B cell (primary cell): ENCODE measurements at regions not wholly inside any gene's neighbourhood (a gene's known extent, or its start where the extent isn't known, plus 50 kb on each side); places are given as distances from the start of the nearest gene placed in this dataset.

Experiments used
- ATAC-seq: fragments of 200-7000 bp; cut with Tn5 transposase; one replicate; pipeline ENCODE4 v1.10.0; 2021; ENCODE audit warnings: low read depth, mild to moderate bottlenecking, moderate number of reproducible peaks, moderate library complexity
- CTCF ChIA-PET: fragments of 350-600 bp; sonication (Branson Sonifier 250); formaldehyde crosslinking; loops from one replicate; lab custom pipeline; 2021; ENCODE audit warnings: antibody characterized with exemption, inconsistent platforms; lab: Charles Lee
- POLR2A ChIA-PET: fragments of 350-600 bp; sonication (Branson Sonifier 250); formaldehyde crosslinking; loops from one replicate; lab custom pipeline; 2021; ENCODE audit warnings: antibody characterized with exemption; lab: Charles Lee
- DNase-seq: peaks from one replicate; pipeline ENCODE4 v3.0.0; 2013
- H2AFZ ChIP-seq: 2 replicates; pipeline ENCODE4 v1.6.1; 2012; ENCODE audit warnings: mild to moderate bottlenecking, low read depth, low read length; ENCODE audit not compliant: insufficient read depth, poor library complexity, severe bottlenecking
- H3K27ac ChIP-seq, 2 donors: 1 replicate in 1 of 2; 2 replicates in 1 of 2; pipeline ENCODE4 v1.5.1; 2012 to 2013; ENCODE audit warnings: low read length in 2 of 2, mild to moderate bottlenecking in 2 of 2, moderate library complexity in 1 of 2
- H3K27me3 ChIP-seq, 4 experiments: fragments of 200-600 bp in 1 of 4; sonication (generic) in 1 of 4; replicated peaks in 1 of 4; 1 replicate in 2 of 4; 2 replicates in 2 of 4; pipeline versions ENCODE4 v1.6.1 to v1.7.0; 2013 to 2016; ENCODE audit warnings: low read length in 3 of 4, mild to moderate bottlenecking in 2 of 4, mixed read lengths in 1 of 4, moderate library complexity in 1 of 4; ENCODE audit not compliant: insufficient read depth in 4 of 4, control insufficient read depth in 3 of 4; ENCODE audit errors: control extremely low read depth in 1 of 4
- H3K36me3 ChIP-seq, 2 experiments: replicated peaks in 1 of 2; 1 replicate in 1 of 2; 2 replicates in 1 of 2; pipeline versions ENCODE4 v1.6.1 to v1.7.1; 2013; ENCODE audit warnings: low read length in 1 of 2; ENCODE audit not compliant: insufficient read depth in 2 of 2, control insufficient read depth in 1 of 2; ENCODE audit errors: control extremely low read depth in 1 of 2, extremely low read depth in 1 of 2
- H3K4me1 ChIP-seq, 2 donors: fragments of 200-600 bp in 1 of 2; sonication (generic) in 1 of 2; 1 replicate in 1 of 2; 2 replicates in 1 of 2; pipeline versions ENCODE4 v1.5.1 to v1.6.1; 2013 to 2017; ENCODE audit warnings: low read length in 2 of 2; ENCODE audit not compliant: control insufficient read depth in 2 of 2, insufficient read depth in 2 of 2
- H3K4me2 ChIP-seq: replicated peaks from 2 replicates; pipeline ENCODE3; 2012; ENCODE audit warnings: mild to moderate bottlenecking, low read depth, low read length; ENCODE audit not compliant: poor library complexity, severe bottlenecking
- H3K4me3 ChIP-seq, 5 experiments: fragments of 200-600 bp in 1 of 5; sonication (generic) in 1 of 5; 1 replicate in 3 of 5; 2 replicates in 2 of 5; pipeline versions ENCODE4 v1.5.1 to v1.7.0; 2011 to 2016; ENCODE audit warnings: low read length in 4 of 5, mild to moderate bottlenecking in 4 of 5, low read depth in 2 of 5, control low read depth in 1 of 5, moderate library complexity in 1 of 5; ENCODE audit not compliant: insufficient read depth in 1 of 5; ENCODE audit errors: control extremely low read depth in 1 of 5, extremely low read depth in 1 of 5
- H3K79me2 ChIP-seq: fragments of 200-600 bp; sonication (generic); one replicate; pipeline ENCODE4 v1.6.0; 2016; ENCODE audit warnings: low read length; ENCODE audit not compliant: control insufficient read depth, insufficient read depth
- H3K9ac ChIP-seq: fragments of 200-600 bp; sonication (generic); 2 replicates; pipeline ENCODE4 v1.6.1; 2017; ENCODE audit warnings: mild to moderate bottlenecking, low read length, moderate library complexity
- H3K9me3 ChIP-seq, 3 donors: one replicate each; pipeline versions ENCODE4 v1.6.1 to v1.7.1; 2013; ENCODE audit warnings: low read length in 2 of 3; ENCODE audit not compliant: control insufficient read depth in 2 of 3, insufficient read depth in 1 of 3; ENCODE audit errors: control extremely low read depth in 1 of 3
- H4K20me1 ChIP-seq: 2 replicates; pipeline ENCODE4 v1.6.0; 2012; ENCODE audit warnings: mild to moderate bottlenecking, low read length; ENCODE audit not compliant: insufficient read depth, control insufficient read depth, poor library complexity, severe bottlenecking
- H3K27ac Mint-ChIP-seq: one replicate; pipeline ENCODE4 v1.8.0; 2021; ENCODE audit warnings: mixed read lengths
- H3K27me3 Mint-ChIP-seq: one replicate; pipeline ENCODE4 v1.8.0; 2021; ENCODE audit warnings: mixed read lengths
- H3K4me1 Mint-ChIP-seq: one replicate; pipeline ENCODE4 v1.8.0; 2021; ENCODE audit warnings: mixed read lengths
- H3K4me3 Mint-ChIP-seq: one replicate; pipeline ENCODE4 v1.8.0; 2021; ENCODE audit warnings: mixed read lengths
- H3K9me3 Mint-ChIP-seq: one replicate; pipeline ENCODE4 v1.8.0; 2022; ENCODE audit warnings: mixed read lengths; ENCODE audit not compliant: insufficient read depth
- EZH2 ChIP-seq: IDR thresholded peaks from 2 replicates; pipeline ENCODE4 v1.6.1; 2012; ENCODE audit warnings: borderline replicate concordance, low read depth, mild to moderate bottlenecking, moderate library complexity, low read length; ENCODE audit not compliant: insufficient read depth, poor library complexity, severe bottlenecking
- WGBS: methylation state at CpG from one replicate; pipeline ENCODE4 v1.1.5; 2013; ENCODE audit warnings: missing lambda C conversion rate; ENCODE audit not compliant: insufficient coverage; 5-methylcytosine and 5-hydroxymethylcytosine counted together
- intact Hi-C: fragments of 100-400 bp; cut with micrococcal nuclease; formaldehyde crosslinking; loops from one replicate; pipeline ENCODE4 v1.10.0; 2022
- TF ChIP-seq, protein P1 (sequence below): fragments of 200-600 bp; IDR thresholded peaks from one replicate; pipeline ENCODE4 v1.8.0; 2022; ENCODE audit warnings: antibody characterized with exemption, mild to moderate bottlenecking

DNA sequence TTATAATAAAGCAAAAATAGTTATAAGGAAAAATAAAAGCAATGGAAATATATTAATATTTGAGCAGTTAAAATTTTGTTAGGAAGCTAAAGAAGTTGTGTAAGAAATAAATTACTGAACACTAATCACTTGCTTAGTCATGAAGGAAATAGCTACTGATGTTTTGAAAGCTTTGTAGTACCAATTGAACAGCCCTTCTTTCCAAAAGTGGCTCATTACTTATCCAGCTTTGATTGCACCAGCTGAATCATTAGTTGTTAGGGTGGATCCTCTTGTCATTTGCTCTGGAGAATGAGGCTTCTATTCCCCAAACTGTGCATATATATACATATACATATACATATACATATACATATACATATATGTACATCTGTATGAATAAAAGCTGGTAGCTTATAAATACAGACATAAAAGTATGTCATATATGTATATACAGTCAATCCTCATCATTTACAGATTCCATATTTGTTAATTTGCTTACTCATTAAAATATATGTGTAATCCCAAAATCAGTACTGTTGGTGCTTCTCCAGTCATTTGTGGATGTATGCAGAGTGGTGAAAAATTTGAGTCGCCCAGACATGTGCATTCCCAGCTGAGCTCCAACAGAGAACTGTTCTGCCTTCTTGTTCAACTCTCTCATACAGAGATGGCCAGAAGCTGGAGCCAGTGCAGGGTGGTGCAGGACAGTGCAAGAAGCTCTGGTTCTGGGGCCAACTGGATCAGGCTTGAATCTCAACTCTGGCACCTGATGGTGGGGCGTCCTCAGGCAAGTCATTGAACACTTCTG, 214.1 kb downstream of the RPAP3 start:
- Histone ChIP-seq H3K9me3 (peaks cover 1 to 10% (median 9%) of the 10 kb centered on the region in 3 donors), H3K27ac (no peak overlapping the region), H3K4me1 (no peaks in the 10 kb centered on the region), H3K27me3 (peaks cover 0 to 13% (median 3%) of the 10 kb centered on the region in 4 experiments), H3K36me3 (no peaks in the 10 kb centered on the region), H3K9ac (no peak overlapping the region), H2AFZ (no peak overlapping the region), H3K79me2 (no peaks in the 10 kb centered on the region), H3K4me3 (no peak overlapping the region), H4K20me1 (no peaks in the 10 kb centered on the region), H3K4me2 (no peak overlapping the region)
- ATAC-seq (no peak), DNase-seq (no peak)
- Mint-ChIP-seq H3K4me3 (no peak overlapping the region), H3K4me1 (no peaks in the 10 kb centered on the region), H3K27me3 (peaks cover 48% of the 10 kb centered on the region), H3K27ac (no peak overlapping the region), H3K9me3 (peaks cover 6% of the 10 kb centered on the region)
- intact Hi-C loops = no loop called here
- TF ChIP-seq, protein P1, sequence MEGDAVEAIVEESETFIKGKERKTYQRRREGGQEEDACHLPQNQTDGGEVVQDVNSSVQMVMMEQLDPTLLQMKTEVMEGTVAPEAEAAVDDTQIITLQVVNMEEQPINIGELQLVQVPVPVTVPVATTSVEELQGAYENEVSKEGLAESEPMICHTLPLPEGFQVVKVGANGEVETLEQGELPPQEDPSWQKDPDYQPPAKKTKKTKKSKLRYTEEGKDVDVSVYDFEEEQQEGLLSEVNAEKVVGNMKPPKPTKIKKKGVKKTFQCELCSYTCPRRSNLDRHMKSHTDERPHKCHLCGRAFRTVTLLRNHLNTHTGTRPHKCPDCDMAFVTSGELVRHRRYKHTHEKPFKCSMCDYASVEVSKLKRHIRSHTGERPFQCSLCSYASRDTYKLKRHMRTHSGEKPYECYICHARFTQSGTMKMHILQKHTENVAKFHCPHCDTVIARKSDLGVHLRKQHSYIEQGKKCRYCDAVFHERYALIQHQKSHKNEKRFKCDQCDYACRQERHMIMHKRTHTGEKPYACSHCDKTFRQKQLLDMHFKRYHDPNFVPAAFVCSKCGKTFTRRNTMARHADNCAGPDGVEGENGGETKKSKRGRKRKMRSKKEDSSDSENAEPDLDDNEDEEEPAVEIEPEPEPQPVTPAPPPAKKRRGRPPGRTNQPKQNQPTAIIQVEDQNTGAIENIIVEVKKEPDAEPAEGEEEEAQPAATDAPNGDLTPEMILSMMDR = no peak
- TF ChIP-seq EZH2 = no peak
- ChIA-PET POLR2A (no interaction called here), CTCF (no interaction called here)
- 60% methylated on average over 1 of the region's 2 CpGs for WGBS

DNA sequence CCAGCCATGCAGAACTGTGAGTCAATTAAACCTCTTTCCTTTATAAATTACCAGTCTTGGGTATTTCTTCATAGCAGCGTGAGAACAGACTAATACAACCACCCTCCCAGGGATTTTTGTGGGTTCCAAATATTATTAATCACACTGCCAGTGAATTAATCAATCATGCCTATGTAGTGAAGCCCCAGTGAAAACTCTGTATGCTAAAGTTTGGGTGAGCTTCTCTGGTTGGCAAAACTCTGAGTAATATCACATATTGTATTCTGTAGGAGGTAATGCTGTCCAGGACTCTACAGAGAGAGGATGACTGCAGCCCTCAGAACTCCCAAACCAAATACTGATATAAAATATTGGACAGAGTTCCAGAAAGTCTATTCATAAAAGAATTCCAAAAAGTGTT, 216.9 kb downstream of the RPAP3 start:
- Histone ChIP-seq H3K27me3 (peaks cover 0 to 10% (median 2%) of the 10 kb centered on the region in 4 experiments), H3K36me3 (no peaks in the 10 kb centered on the region), H3K9ac (no peak overlapping the region), H3K4me2 (no peak overlapping the region), H2AFZ (no peak overlapping the region), H3K4me3 (no peak overlapping the region), H3K4me1 (no peaks in the 10 kb centered on the region), H3K9me3 (peaks cover 1 to 14% (median 9%) of the 10 kb centered on the region in 3 donors), H3K27ac (no peak overlapping the region), H4K20me1 (no peaks in the 10 kb centered on the region), H3K79me2 (no peaks in the 10 kb centered on the region)
- no peak overlapping the region for H3K4me3 Mint-ChIP-seq
- peaks cover 6% of the 10 kb centered on the region for H3K9me3 Mint-ChIP-seq
- no peak for DNase-seq
- ChIA-PET POLR2A (no interaction called here), CTCF (no interaction called here)
- ATAC-seq = no peak
- H3K27ac Mint-ChIP-seq = no peak overlapping the region
- intact Hi-C loops = no loop called here
- WGBS = no CpG with 5 or more reads among the region's 1 CpG
- TF ChIP-seq, protein P1 = no peak
- no peak for TF ChIP-seq EZH2
- peaks cover 34% of the 10 kb centered on the region for H3K27me3 Mint-ChIP-seq
- H3K4me1 Mint-ChIP-seq = no peaks in the 10 kb centered on the region
